Suprapubic skin (tissue), 4 donors: ENCODE measurements at regions not wholly inside any gene's neighbourhood (a gene's known extent, or its start where the extent isn't known, plus 50 kb on each side); places are given as distances from the start of the nearest gene placed in this dataset.
"Not testable (repeated sequence)": the region's sequence is repeated elsewhere in the genome, so short reads cannot be mapped to it uniquely, and the experiment has no call there.

Experiments used
- DNase-seq, 2 donors: peaks; one replicate each; pipeline ENCODE4 v3.0.0-alpha.2; 2019; ENCODE audit warnings: low spot score in 2 of 2
- H3K27ac ChIP-seq: fragments of 200-600 bp; sonication (generic); one replicate; pipeline ENCODE4 v1.5.1; 2019
- H3K27me3 ChIP-seq: fragments of 200-600 bp; sonication (generic); one replicate; pipeline ENCODE4 v1.5.1; 2019
- H3K36me3 ChIP-seq: fragments of 200-600 bp; sonication (generic); one replicate; pipeline ENCODE4 v1.5.1; 2019
- H3K4me1 ChIP-seq: fragments of 200-600 bp; sonication (generic); one replicate; pipeline ENCODE4 v1.5.1; 2019
- H3K4me3 ChIP-seq: fragments of 200-600 bp; sonication (generic); one replicate; pipeline ENCODE4 v1.5.1; 2019; ENCODE audit warnings: mild to moderate bottlenecking
- H3K9me3 ChIP-seq: fragments of 200-600 bp; sonication (generic); one replicate; pipeline ENCODE4 v1.5.1; 2019
- CTCF ChIP-seq, 2 donors: fragments of 200-600 bp in 1 of 2; fragments of 450-650 bp in 1 of 2; sonication (generic) in 1 of 2; IDR thresholded peaks; one replicate each; pipeline ENCODE4 v1.5.1; 2016 to 2019; ENCODE audit warnings: antibody characterized with exemption in 2 of 2, mild to moderate bottlenecking in 1 of 2, moderate library complexity in 1 of 2
- EP300 ChIP-seq: sonication (generic); formaldehyde crosslinking; IDR thresholded peaks from one replicate; pipeline ENCODE4 v1.6.1; 2017; ENCODE audit warnings: antibody characterized with exemption
- POLR2A ChIP-seq, 2 donors: fragments of 450-650 bp; IDR thresholded peaks; one replicate each; pipeline ENCODE4 v1.6.1; 2017; ENCODE audit warnings: antibody characterized with exemption in 2 of 2, mild to moderate bottlenecking in 2 of 2, moderate library complexity in 2 of 2
- POLR2AphosphoS5 ChIP-seq, 3 donors: sonication (generic); formaldehyde crosslinking; IDR thresholded peaks; one replicate each; pipeline ENCODE4 v1.6.1; 2017; ENCODE audit warnings: antibody characterized with exemption in 3 of 3
- WGBS: methylation state at CpG from one replicate; pipeline ENCODE4 v1.1.5; 2018; 5-methylcytosine and 5-hydroxymethylcytosine counted together

- no peak overlapping the region for H3K27ac ChIP-seq
- no peaks in the 10 kb centered on the region for H3K4me1 ChIP-seq
- no peaks in the 10 kb centered on the region for H3K27me3 ChIP-seq
- H3K4me3 ChIP-seq = no peak overlapping the region
- H3K9me3 ChIP-seq = peaks cover 4% of the 10 kb centered on the region
- no peaks in the 10 kb centered on the region for H3K36me3 ChIP-seq
- DNase-seq = no peak
- TF ChIP-seq POLR2A (IDR thresholded peaks at IDR 0.05) (no peak), EP300 (no peak), POLR2AphosphoS5 (IDR thresholded peaks at IDR 0.05) (no peak), CTCF (IDR thresholded peaks at IDR 0.05) (no peak)
- WGBS = 33% methylated on average over 5 of the region's 5 CpGs
Measured at GRCh38 chr11:29623144-29623722, 393.6 kb downstream of the KCNA4 start.

GRCh38 chr11:29616611-29617010 lies 400.2 kb downstream of the KCNA4 start:
- no peaks in the 10 kb centered on the region for H3K4me1 ChIP-seq
- H3K27me3 ChIP-seq = no peaks in the 10 kb centered on the region
- no peak overlapping the region for H3K27ac ChIP-seq
- TF ChIP-seq EP300 (no peak), POLR2AphosphoS5 (IDR thresholded peaks at IDR 0.05) (no peak), CTCF (IDR thresholded peaks at IDR 0.05) (no peak), POLR2A (IDR thresholded peaks at IDR 0.05) (no peak)
- no peaks in the 10 kb centered on the region for H3K36me3 ChIP-seq
- DNase-seq = no peak
- H3K9me3 ChIP-seq = no peaks in the 10 kb centered on the region
- H3K4me3 ChIP-seq = no peak overlapping the region

- Histone ChIP-seq H3K27ac (no peak overlapping the region), H3K36me3 (no peaks in the 10 kb centered on the region), H3K27me3 (no peaks in the 10 kb centered on the region), H3K4me1 (no peaks in the 10 kb centered on the region), H3K9me3 (no peaks in the 10 kb centered on the region), H3K4me3 (no peak overlapping the region)
- TF ChIP-seq POLR2A (IDR thresholded peaks at IDR 0.05) (no peak), CTCF (IDR thresholded peaks at IDR 0.05) (no peak), EP300 (no peak), POLR2AphosphoS5 (IDR thresholded peaks at IDR 0.05) (no peak)
- WGBS = 92% methylated on average over 2 of the region's 2 CpGs
- no peak for DNase-seq
Measured at GRCh38 chr11:29612423-29612822, 404.4 kb downstream of the KCNA4 start.

- no peaks in the 10 kb centered on the region for H3K36me3 ChIP-seq
- H3K4me3 ChIP-seq = no peak overlapping the region
- H3K4me1 ChIP-seq = no peaks in the 10 kb centered on the region
- no peaks in the 10 kb centered on the region for H3K9me3 ChIP-seq
- WGBS = 73% methylated on average over 4 of the region's 4 CpGs
- H3K27me3 ChIP-seq = no peaks in the 10 kb centered on the region
- no peak overlapping the region for H3K27ac ChIP-seq
- TF ChIP-seq CTCF (IDR thresholded peaks at IDR 0.05) (no peak), EP300 (no peak), POLR2A (IDR thresholded peaks at IDR 0.05) (no peak), POLR2AphosphoS5 (IDR thresholded peaks at IDR 0.05) (no peak)
- no peak for DNase-seq
Measured at GRCh38 chr11:29606330-29607031, 410.3 kb downstream of the KCNA4 start.

- not testable (repeated sequence) for H3K4me1 ChIP-seq
Measured at GRCh38 chr11:29600151-29600575, 416.7 kb downstream of the KCNA4 start.

GRCh38 chr11:29584342-29584741 lies 432.5 kb downstream of the KCNA4 start:
- H3K27ac ChIP-seq = no peak overlapping the region
- TF ChIP-seq EP300 = no peak
- no peak for TF ChIP-seq CTCF (IDR thresholded peaks at IDR 0.05)
- no peak for TF ChIP-seq POLR2A (IDR thresholded peaks at IDR 0.05)
- no peak for TF ChIP-seq POLR2AphosphoS5 (IDR thresholded peaks at IDR 0.05)
- H3K27me3 ChIP-seq = no peaks in the 10 kb centered on the region
- H3K4me3 ChIP-seq = no peak overlapping the region
- H3K36me3 ChIP-seq = no peaks in the 10 kb centered on the region
- no peaks in the 10 kb centered on the region for H3K9me3 ChIP-seq
- H3K4me1 ChIP-seq = no peaks in the 10 kb centered on the region
- DNase-seq = no peak

More at GRCh38 chr11:29600151-29600575, 416.7 kb downstream of the KCNA4 start:
- not testable (repeated sequence) for DNase-seq, H3K36me3 ChIP-seq, H3K4me3 ChIP-seq, H3K9me3 ChIP-seq, H3K27me3 ChIP-seq, H3K27ac ChIP-seq
- no CpG with 5 or more reads among the region's 27 CpGs for WGBS
